Endothelial cell of umbilical vein (primary cell): ENCODE measurements at regions not wholly inside any gene's neighbourhood (a gene's known extent, or its start where the extent isn't known, plus 50 kb on each side); places are given as distances from the start of the nearest gene placed in this dataset.

Experiments
- BruUV-seq: library from RNA; stranded (reverse); fragments of 400-500 nt; replicated peaks from 2 replicates; lab custom pipeline; 2021; lab: Mats Ljungman, UMichigan
- CTCF ChIA-PET: fragments of 300-600, 350-600 bp; sonication (Branson Sonifier 250); formaldehyde crosslinking; loops from one replicate; lab custom pipeline; 2021; ENCODE audit warnings: antibody characterized with exemption, inconsistent platforms; lab: Charles Lee
- POLR2A ChIA-PET: fragments of 300-600, 350-600 bp; sonication (Branson Sonifier 250); formaldehyde crosslinking; loops from one replicate; lab custom pipeline; 2021; ENCODE audit warnings: antibody characterized with exemption, inconsistent platforms; lab: Charles Lee
- DNase-seq: peaks from one replicate; pipeline ENCODE4 v3.0.0-alpha.2; 2011; ENCODE audit warnings: low read depth, low spot score
- FAIRE-seq: peaks from 2 replicates; lab custom pipeline; 2011; peaks lifted over from hg19 to GRCh38; lab: Jason Lieb, UNC
- H2AFZ ChIP-seq: 2 replicates; pipeline ENCODE4 v1.6.0; 2012; ENCODE audit warnings: low read depth, low read length, control low read depth, inconsistent platforms
- H3K27ac ChIP-seq: 2 replicates; pipeline ENCODE4 v1.5.1; 2011; ENCODE audit warnings: low read depth, mild to moderate bottlenecking, control low read depth, low read length, moderate library complexity; ENCODE audit not compliant: insufficient read depth
- H3K27me3 ChIP-seq, 2 experiments: 2 replicates each; pipeline versions ENCODE4 v1.6.0 to v1.6.1; 2011; ENCODE audit warnings: low read length in 2 of 2, mixed read lengths in 1 of 2; ENCODE audit not compliant: control insufficient read depth in 2 of 2, insufficient read depth in 2 of 2
- H3K36me3 ChIP-seq, 2 experiments: 2 replicates in 1 of 2; 3 replicates in 1 of 2; pipeline ENCODE4 v1.5.1; 2011; ENCODE audit warnings: low read length in 2 of 2, mild to moderate bottlenecking in 1 of 2, moderate library complexity in 1 of 2; ENCODE audit not compliant: control insufficient read depth in 2 of 2, insufficient read depth in 2 of 2; ENCODE audit errors: extremely low read depth in 1 of 2
- H3K4me1 ChIP-seq: 3 replicates; pipeline ENCODE4 v1.5.1; 2011; ENCODE audit warnings: mild to moderate bottlenecking, low read length; ENCODE audit not compliant: control insufficient read depth, insufficient read depth; ENCODE audit errors: extremely low read depth
- H3K4me2 ChIP-seq: 2 replicates; pipeline ENCODE4 v1.6.1; 2011; ENCODE audit warnings: low read length, control low read depth, mixed read lengths; ENCODE audit not compliant: insufficient read depth
- H3K4me3 ChIP-seq, 3 experiments: fragments of 200-600 bp in 1 of 3; sonication (generic), shearing (Covaris generic) in 1 of 3; replicated peaks in 1 of 3; 2 replicates each; pipeline ENCODE4 v1.5.1; 2011 to 2016; ENCODE audit warnings: control low read depth in 3 of 3, low read length in 3 of 3, mild to moderate bottlenecking in 2 of 3, inconsistent platforms in 1 of 3, low read depth in 1 of 3, moderate library complexity in 1 of 3; ENCODE audit not compliant: insufficient read depth in 1 of 3
- H3K79me2 ChIP-seq: 2 replicates; pipeline ENCODE4 v1.6.0; 2012; ENCODE audit warnings: low read length, inconsistent platforms; ENCODE audit not compliant: control insufficient read depth, insufficient read depth
- H3K9ac ChIP-seq: replicated peaks from 2 replicates; pipeline ENCODE3; 2011; ENCODE audit warnings: low read length, control low read depth; ENCODE audit not compliant: insufficient read depth; ENCODE audit errors: extremely low read depth
- H3K9me1 ChIP-seq: replicated peaks from 3 replicates; pipeline ENCODE4 v1.6.0; 2011; ENCODE audit warnings: mild to moderate bottlenecking, low read length; ENCODE audit not compliant: control insufficient read depth, insufficient read depth; ENCODE audit errors: extremely low read depth
- H3K9me3 ChIP-seq: replicated peaks from 2 replicates; pipeline ENCODE4 v1.5.1; 2012; ENCODE audit warnings: low read length, inconsistent platforms; ENCODE audit not compliant: control insufficient read depth, insufficient read depth
- H4K20me1 ChIP-seq: replicated peaks from 2 replicates; pipeline ENCODE3; 2011; ENCODE audit warnings: mild to moderate bottlenecking, low read length; ENCODE audit not compliant: control insufficient read depth, insufficient read depth; ENCODE audit errors: extremely low read depth
- CTCF ChIP-seq, 2 donors: IDR thresholded peaks; 1 replicate in 1 of 2; 2 replicates in 1 of 2; pipeline ENCODE4 v1.5.1; 2011; ENCODE audit warnings: low read length in 2 of 2, mild to moderate bottlenecking in 2 of 2, moderate library complexity in 2 of 2, control low read depth in 1 of 2, inconsistent platforms in 1 of 2, low read depth in 1 of 2; ENCODE audit not compliant: insufficient read depth in 1 of 2; ENCODE audit errors: extremely low read depth in 1 of 2
- EZH2 ChIP-seq: IDR thresholded peaks from 2 replicates; pipeline ENCODE4 v1.6.1; 2012; ENCODE audit warnings: borderline replicate concordance, low read depth, mild to moderate bottlenecking, moderate library complexity, low read length, inconsistent platforms; ENCODE audit not compliant: severe bottlenecking
- FOS ChIP-seq: IDR thresholded peaks from 2 replicates; pipeline ENCODE4 v1.6.1; 2011; ENCODE audit warnings: mild to moderate bottlenecking, low read length, moderate library complexity, borderline replicate concordance; ENCODE audit not compliant: insufficient read depth
- GATA2 ChIP-seq: IDR thresholded peaks from 2 replicates; pipeline ENCODE4 v1.7.0; 2011; ENCODE audit warnings: low read depth, mild to moderate bottlenecking, moderate library complexity, mixed read lengths, low read length; ENCODE audit not compliant: insufficient read length, insufficient read depth
- JUN ChIP-seq: IDR thresholded peaks from 2 replicates; pipeline ENCODE4 v1.6.1; 2011; ENCODE audit warnings: borderline replicate concordance, low read depth; ENCODE audit not compliant: insufficient read length, insufficient read depth
- MAX ChIP-seq: IDR thresholded peaks from 2 replicates; pipeline ENCODE4 v1.6.1; 2011; ENCODE audit not compliant: insufficient read depth, insufficient read length
- MYC ChIP-seq: IDR thresholded peaks from one replicate; pipeline ENCODE4 v1.6.1; 2011; ENCODE audit warnings: mild to moderate bottlenecking, low read depth, low read length
- POLR2A ChIP-seq: IDR thresholded peaks from 2 replicates; pipeline ENCODE4 v1.6.1; 2012; ENCODE audit warnings: low read depth, mild to moderate bottlenecking, control low read depth, low read length
- POLR2AphosphoS5 ChIP-seq: IDR thresholded peaks from 2 replicates; pipeline ENCODE4 v1.6.1; 2012; ENCODE audit warnings: low read depth, mild to moderate bottlenecking, control low read depth, low read length, moderate library complexity; ENCODE audit not compliant: insufficient read depth
- dilution Hi-C: fragments of 300-500 bp; cut with MboI; formaldehyde crosslinking; loops from one replicate; pipeline ENCODE4 v1.15.0; 2019; ENCODE audit warnings: low sequenced_read_pairs; ENCODE audit not compliant: extremely low pct_ligation_motif_present
- intact Hi-C: fragments of 100-400 bp; cut with micrococcal nuclease; formaldehyde crosslinking; loops from one replicate; pipeline ENCODE4 v1.10.0; 2022

- dilution Hi-C loops, result no loop called here
- intact Hi-C loops, result no loop called here
- TF ChIP-seq MAX (no peak), POLR2A (no peak), MYC (no peak), GATA2 (no peak), EZH2 (no peak), FOS (no peak), POLR2AphosphoS5 (no peak), CTCF (IDR thresholded peaks at IDR 0.05; ENCODE audit: extremely low read depth in 1 of 2, insufficient read depth in 1 of 2, low read depth in 1 of 2, low read length in 2 of 2) (no peak), JUN (no peak)
- no peaks in the 10 kb centered on the region for H3K79me2 ChIP-seq
- no peaks in the 10 kb centered on the region for H3K9me3 ChIP-seq
- H3K4me1 ChIP-seq, result no peaks in the 10 kb centered on the region
- no peak overlapping the region for H3K4me3 ChIP-seq
- H3K27ac ChIP-seq, result no peak overlapping the region
- no peaks in the 10 kb centered on the region for H3K9me1 ChIP-seq
- DNase-seq, result no peak
- no peak overlapping the region for H3K4me2 ChIP-seq
- H3K36me3 ChIP-seq, result no peaks in the 10 kb centered on the region
- H2AFZ ChIP-seq, result no peak overlapping the region
- FAIRE-seq, result no peak
- H3K9ac ChIP-seq, result no peak overlapping the region
- CTCF ChIA-PET, result no interaction called here
- H3K27me3 ChIP-seq, result no peaks in the 10 kb centered on the region
- no peaks in the 10 kb centered on the region for H4K20me1 ChIP-seq
- no TSS peak for BruUV-seq
- POLR2A ChIA-PET, result no interaction called here
Measured at GRCh38 chrX:43313035-43313434, 343.1 kb upstream of the MAOA start.
